ENCODE measurements at regions not wholly inside any gene's neighbourhood (a gene's known extent, or its start where the extent isn't known, plus 50 kb on each side); places are given as distances from the start of the nearest gene placed in this dataset.

DNA sequence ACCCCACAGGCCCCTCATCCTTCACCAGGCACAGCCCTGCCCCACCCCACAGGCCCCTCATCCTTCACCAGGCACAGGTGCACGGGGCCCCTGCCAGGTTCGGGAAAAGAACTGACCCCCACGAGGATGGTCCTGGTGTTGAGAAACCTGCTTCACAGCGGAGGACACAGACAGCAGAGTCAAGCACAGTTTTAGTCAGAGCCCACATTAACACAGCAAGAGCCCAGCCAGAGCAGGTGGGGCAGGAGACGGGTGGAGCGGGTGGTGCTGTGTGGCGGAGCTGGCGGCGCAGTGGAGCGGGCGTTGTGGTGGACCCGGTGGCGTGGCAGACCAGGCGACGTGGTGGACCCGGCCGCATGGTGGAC, 1085.5 kb downstream of the BRD1 start:
- no peak for DNase-seq

DNA sequence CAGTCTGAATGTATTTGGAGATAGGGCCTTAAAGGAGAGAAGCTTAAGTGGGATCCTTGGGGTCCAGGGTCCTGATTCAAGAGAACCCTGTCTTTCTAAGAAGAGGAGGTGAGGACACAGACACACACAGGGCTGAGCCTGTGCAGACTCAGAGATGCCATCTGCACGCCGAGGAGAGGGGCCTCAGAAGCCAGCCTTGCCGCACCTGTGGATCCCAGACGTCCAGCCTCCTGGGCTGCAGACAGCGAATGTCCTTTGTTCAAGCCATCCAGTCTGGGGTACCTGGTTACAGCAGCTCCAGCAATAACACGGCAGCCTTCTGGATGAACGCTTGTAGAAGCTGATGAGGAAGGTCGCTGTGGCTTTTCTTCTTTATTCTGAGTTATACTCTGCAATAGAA, 1086.1 kb downstream of the BRD1 start:
- no peak for DNase-seq

DNA sequence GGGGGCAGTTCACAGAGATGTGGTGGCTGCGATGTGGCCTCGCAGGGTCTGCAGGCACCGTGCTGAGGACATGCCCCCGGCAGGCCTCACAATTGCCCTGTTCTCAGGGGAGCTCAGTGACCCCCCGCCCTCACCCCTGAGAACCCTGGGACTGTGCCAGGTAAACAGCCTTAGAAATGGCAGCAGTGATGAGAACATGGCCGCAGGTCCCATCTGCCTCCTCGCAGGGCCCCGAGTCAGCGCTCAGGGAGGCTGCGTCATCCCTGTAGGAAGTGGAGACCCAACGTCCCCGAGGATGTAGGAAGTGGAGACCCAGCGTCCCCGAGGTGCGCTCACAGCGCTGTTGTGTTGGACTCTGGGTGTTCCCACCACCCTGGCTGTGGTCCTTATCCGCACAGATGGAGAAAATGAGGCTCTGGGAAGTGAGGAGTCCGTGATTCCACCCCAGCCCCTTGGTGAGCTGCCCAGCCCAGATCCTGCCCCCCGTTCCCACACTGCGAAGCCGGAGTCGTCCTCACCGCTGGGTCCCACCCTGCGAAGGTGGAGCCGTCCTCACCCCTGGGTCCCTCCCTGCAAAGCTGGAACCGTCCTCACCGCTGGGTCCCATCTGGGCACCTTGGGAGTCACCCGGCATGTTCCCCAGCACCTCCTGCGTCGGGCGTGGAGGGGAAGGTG, 1086.8 kb downstream of the BRD1 start:
- DNase-seq = no peak

DNA sequence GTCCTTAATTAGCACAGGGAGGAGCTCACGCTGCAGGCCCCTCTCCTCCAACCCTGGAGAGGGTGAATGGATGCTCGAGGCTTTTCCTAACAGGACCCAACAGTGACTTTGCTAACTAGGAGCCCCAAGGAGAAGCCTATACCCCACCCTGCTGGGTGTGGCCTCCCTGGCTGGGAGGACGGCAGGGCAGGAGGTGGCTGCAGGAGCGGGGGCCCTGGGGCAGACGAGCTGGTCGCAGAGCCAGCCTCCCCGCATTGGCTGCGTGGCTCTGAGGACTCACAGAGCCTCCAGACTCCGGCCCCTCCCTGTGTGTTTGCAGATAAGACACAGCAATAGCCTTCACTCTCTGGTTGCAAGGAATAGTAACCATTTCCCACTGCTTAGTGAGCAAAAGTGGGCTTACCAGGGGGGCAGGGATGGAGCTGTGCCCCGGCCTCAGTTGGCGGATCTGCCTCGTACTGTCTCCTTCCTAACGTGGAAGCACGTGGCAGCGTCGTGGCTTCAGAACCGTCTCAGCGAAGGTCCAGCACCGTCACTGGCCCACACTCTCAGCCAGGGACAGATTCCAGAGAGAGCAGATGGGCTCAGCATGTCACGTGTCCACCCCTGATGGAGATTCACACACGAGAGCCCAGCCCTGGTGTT, 1087.5 kb downstream of the BRD1 start:
- DNase-seq = no peak

DNA sequence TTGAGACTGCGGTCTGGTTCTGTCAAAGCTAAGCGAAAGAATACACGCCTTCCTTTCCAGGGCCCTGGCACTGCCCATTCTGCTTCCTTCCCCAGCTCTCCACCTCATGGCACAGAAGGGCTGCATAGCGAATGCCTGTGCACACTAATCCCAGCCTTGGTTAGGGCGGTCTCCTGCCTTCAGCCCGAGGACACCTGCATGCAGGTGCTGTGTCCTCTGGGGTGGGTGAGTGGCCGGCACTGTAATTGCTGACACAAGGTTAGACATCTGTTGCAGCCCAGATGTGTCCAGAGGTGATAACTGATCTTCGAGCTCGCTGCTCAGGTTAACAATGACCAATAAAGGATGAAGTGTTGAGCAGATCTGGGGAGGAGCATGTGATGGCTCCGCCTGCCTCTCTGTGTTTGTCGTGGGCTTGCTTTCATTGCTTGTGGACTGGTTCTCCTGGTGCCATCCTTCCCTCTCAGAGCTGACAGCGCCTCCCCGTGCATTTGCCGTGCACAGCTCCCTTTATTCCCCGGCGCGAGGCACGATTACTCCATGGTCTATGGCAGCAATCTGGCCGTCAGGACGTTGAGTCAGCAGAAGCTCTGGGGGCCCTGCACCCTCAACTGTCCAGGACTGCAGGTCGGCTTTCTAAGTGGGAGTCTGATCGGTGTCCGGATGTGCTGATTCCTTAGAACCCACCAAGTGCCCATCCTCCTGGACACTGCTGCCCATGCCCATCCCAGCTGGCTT, 1088.2 kb downstream of the BRD1 start:
- DNase-seq = no peak

DNA sequence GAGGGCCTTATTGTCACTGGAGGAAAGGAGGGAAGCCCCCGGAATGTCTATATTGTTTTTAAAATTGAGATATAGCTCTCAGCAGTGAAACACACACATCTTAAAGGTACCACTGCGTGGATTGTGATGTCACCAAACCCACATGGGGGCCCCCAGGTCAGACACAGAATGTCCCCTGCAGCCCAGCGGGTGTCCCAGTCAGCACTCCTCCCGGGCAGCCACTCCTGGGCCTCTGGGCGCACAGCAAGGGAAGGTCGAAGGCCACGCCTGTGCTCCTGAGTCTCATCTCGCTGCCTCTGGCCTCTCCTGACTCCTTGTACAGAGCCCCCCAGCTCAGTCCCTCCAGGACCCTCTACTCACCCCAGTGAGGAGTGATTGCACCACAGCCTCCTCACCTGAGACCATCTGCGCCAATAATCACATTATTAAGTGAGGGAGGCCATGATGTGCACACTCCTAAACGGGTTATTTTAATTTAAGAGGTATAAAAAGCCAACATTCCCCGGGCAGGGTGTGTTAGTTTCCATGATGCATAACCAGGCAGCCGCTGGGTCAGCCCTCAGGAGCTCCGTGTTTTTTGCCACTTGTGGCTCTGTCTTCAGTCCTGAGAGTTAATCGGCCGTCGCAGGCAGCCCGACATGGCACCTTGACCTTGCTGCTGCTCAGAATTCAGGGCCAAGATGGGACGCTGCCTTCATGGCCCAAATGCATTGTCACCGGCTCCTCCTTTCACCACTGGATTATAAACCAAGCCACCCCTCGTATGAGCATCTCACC, 1089.3 kb downstream of the BRD1 start:
- DNase-seq = no peak

DNA sequence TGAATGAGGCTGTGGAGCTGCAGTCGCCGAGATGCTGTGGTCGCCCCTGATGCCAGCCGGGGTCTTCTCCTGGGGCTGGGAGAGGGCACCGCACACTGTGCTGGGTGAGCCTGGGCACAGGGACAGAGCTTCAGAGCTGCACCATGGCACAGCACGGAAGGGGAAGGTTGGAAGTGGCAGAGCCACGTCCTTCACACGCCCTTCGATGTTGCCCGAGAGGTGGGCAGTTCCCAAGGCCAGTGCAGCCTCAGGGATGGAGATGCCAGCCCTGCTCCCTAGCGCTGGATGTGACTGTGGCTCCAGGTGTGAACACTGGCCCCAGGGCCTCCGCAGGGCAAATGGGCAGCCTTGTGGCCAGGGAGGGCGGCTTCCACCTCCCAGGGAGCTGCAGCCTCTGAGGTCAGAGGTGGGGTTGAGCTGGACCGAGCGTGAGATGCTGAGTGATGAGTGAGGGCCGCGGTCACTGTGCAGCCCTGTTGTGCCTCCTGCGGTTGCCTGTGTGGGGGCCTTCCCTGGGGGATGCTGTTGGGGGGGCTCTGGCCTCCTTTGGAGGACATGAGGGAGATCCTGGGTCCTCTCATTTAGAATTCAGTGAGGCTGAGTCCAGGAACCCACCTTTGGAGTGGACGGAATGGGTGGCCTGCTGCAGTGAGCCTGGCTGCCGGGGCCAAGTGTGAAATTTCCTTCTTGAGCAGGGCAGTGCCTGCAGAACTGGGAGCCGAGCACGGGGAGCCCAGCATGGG, 1090.0 kb downstream of the BRD1 start:
- no peak for DNase-seq

DNA sequence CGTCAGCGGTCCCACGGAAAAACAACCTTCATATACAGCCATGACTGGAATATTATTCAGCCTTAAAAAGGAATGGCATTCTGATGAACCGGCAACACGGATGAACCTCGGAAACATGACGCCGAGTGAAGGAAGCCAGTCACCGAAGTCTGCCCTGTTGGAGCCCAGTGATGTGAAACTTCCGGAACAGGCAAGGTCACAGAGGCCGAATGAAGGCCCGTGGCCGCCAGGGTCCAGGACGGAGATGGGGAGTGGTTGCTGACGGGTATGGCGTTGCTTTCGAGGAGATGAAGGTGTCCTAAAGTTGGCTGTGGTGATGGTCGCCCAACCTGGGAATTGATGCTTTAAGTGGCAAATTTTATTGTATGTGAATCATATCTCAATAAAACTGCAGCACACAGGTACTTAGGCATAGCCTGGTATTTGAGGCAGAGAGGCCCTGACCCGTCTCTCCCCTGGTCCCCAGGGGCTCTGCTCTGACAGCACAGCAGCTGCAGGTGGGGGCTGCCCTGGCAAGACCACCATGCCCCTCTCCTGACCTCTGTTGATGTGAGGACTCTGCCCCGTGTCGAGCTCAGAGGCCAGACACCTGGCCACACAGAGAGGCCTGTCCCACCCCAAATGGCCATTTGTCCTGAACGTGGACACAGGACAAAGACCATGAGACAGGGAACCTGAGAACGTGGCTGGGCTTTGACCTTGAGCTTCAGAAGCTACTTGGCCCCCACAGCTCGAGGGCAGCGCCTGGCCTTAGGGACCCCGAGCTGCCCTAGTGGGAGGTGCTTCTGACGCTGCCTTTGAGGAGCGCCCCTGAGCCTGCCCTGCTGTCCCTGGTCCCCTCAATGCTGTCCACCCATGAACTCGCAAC, 1090.8 kb downstream of the BRD1 start:
- no peak for DNase-seq

DNA sequence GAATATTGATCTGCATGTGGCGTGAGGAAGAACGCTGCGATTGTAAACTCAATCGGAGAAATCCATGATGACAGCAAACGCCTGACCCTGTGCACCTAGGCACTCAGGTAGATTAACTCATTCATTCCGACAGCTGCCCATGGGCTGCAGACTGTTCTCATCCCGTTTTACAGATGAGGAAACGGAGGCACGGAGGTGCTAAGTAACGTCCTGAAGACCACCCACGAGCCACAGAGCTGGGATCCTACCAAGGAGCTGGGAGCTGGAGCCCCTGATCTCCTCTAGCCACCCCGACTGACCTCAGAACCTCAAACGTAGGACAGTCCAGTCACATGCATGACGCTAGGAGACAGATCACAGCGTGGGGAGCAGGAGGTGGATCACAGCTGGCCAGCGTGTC, 1092.7 kb downstream of the BRD1 start:
- DNase-seq = no peak

DNA sequence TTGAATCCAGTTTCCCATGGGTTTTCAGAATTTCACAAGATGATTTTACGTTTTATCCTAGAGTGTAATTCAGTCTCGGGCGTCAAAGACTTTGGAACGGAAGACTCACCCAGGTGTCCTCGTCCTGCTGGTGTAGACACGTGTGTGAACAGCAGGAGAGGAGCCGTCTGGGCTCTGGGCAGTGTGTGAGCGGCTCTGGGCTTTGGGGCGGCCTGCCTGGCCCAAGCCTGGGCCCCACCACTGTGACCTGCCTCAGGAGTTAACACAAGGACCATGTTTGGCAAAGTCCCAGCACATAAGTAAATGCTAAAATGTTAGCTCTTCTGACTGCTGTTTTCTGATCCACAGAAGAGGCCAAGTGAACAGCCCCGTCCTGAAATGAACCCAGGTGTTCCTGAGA, 1093.3 kb downstream of the BRD1 start:
- DNase-seq = no peak

DNA sequence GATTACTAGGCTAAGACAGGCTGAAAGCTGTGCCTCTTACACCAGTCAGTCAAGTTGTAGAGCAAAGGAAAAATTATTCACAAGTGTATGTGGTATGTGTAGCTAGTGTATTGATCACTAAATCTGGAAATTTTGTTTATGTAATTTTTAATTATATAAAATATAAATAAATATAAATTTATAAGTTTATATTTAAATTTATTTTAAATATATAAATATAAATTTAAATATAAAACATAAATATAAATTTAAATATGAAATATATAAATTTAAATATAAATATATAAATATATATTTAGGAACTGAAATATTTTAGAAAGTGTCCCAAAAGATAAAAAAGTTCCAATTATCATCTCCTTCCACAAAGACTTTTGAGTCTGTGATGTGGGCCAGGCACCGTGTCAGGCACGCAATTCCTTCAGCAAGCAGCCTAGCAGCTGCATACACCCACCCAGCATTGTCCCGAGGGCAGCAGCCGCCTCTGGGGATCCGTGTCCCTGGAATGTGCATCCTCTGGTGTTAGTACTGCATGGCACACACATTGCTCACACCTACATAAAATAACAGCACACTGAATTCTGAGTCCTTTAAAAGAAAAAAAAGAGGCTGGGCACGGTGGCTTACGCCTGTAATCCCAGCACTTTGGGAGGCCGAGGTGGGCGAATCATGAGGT, 1098.0 kb downstream of the BRD1 start:
- no peak for DNase-seq

DNA sequence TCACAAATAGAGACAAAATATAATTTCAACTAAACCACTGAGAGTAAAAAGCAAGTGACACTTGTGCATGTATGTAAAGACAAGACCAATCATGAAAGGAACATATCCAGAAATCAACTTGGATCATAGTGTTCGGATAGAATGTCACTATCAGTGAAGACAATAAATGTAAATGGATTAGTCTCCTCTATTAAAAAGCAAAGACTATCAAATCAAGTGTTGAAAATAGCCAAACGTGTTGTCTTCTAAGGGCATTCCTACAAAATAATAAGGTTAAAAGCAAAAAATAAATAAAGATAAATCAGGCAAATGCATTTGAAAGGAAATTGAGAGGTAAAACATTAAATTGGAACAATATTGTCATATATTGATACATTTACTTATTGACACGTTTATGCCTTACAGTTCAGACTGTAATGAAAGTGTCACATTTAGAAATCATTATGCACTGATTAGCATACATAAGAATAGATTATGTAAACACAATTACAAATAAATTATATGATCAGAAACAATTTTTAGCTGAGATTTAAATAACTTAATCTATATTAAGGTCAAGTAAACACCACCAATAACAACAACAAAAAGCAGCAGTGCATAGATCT, 1100.1 kb downstream of the BRD1 start:
- DNase-seq = no peak

DNA sequence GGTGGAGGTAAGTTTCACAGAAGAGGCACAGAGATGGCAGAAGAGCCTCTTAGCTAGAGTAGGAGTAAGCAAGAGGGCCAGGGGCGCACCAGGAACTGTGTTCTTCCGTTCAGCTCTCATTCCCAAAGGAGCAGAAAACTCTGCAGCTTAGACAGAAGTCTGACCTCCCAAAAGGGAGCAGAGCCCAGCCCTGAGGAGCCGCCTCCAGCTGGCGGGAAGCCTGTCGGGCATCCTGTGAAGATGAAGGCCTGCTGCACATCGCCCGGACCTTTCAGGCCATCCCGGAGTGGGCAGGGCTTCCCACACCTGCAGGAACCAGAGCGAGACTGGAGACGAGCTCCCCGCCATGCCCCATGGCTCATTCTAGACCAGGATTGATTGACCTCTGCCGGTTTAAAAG, 1102.8 kb downstream of the BRD1 start:
- DNase-seq = no peak

DNA sequence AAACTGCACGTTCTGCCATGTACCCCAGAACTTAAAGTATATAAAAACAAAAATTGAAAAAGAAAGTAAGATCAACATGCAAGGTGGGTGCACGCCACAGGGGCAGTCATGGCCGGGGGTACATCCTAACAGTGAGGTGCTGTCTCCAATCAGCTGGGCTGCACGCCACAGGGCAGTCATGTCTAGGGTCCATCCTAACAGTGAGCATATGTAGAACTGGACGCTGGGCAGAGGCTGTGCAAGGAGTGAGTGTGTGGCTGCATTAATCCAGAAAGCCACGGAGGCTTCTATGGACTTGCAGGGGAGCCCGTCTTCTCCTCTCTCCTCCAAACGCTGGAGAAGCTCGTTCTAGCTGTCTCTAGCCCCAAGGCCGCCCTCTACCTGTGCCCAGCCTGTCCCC, 1105.0 kb downstream of the BRD1 start:
- DNase-seq = no peak

DNA sequence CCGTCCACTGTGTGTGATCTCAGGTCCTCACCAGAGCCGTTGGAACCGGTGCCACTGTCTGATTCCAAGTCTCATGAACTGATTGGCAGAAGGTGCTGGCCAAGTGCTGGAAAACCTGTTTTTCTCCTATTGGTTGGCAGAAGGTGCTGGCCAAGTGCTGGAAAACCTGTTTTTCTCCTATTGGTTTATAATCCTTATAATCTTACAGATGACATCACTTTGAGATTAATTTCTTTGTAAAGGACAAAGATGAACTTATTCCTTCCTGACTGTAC, 1106.3 kb downstream of the BRD1 start:
- no peak for DNase-seq

DNA sequence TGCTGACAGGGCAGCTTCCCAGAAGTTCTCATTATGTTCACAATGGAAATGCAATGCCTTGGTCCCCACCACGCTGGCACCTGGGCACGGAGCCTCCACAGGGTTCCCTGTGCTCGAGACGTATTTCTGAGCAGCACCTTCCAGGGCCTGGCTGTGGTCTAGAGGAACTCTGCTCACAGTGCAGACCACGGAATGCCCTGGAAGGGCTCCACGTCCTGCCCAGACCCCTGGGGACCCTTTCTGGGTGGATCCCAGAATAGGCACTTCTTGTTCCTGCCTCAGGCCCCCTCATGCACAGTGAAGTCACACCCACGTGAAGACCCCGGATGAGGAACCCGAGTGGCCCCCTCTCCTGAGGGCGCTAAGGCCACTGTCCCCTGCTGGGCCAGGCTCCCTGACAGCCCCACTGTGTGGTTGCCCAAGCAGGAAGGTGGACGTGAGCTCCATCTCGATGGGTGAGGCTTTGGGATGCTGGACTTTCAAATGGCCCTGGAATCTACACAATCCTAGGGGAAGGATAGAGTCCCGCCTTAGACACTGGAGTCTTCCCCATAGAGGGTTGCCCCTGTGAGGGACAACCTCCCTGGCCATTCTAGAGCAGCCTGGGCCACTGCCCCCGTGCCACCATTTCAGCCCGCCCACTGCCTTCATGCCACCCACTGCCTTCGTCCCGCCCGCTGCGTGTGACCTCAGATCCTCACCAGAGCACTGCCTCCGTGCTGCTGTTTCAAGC, 1106.8 kb downstream of the BRD1 start:
- DNase-seq = no peak

DNA sequence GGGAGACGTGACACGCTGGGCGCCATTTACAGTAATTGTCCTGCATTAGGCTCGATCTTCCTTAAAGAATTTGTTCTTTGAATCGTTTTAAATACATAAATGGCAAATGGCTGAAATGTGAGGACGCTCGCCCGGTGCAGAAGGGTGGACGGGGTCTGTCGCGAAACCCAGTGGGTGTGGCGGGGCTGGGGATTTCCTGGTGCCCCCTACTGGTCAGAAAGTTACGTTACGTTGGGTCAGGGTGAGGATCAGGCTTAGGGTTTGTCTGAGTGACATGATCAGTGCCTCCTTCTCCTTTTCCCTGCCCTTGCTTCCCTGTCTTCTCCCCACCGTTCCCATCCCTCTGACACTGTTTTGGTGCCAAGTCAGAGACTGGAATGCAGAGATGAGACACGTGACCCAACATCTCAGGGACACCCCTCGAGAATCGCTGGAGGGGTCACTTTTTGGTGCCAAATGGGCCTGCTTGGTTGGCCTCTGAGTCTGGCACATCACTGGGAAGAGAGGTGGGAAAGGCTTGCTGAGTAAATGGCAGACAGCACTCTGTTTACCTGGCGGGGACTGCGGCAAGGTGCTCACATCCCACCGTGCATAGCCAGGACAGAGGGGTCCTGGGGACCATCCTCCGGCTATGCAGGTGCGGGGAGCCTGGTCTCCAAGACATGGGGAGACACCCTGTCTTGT, 1107.6 kb downstream of the BRD1 start:
- no peak for DNase-seq

DNA sequence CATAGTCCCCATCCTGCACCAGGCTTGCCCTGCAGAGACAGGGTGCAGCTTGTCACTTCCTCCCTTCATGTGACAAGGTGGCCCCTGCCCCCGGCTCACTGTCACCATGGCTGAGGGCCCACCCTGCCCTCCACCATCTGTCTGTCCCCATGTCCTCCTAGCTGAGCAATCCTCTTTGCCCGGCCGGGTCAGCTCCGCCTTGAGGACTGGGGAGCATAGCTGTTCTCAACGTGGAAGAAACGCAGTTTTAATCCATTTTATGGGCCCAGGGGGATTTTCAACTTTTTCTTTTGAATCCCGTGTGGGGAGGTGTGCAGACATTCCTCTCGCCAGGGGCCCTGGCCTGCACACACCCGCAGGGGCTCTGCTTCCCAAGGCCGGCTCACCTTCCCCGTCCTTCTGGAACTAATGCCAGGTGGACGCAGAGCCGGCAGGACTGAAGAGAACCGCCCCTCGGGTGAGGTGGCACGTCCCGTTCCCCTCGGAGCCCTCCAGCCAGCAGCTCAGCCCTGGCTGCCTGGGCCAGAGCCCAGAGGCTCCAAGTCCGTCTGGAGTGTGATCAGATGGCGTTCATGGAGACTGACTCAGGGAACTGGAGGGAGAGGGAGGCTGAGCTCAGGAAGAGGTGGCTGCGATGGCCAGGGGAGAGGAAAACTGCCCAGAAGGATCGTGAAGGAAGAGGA, 1108.7 kb downstream of the BRD1 start:
- no peak for DNase-seq

Measured in CD4-positive, alpha-beta T cell treated with Interleukin-1 beta for 1 hour (primary cell).